ENCODE measurements at regions not wholly inside any gene's neighbourhood (a gene's known extent, or its start where the extent isn't known, plus 50 kb on each side); places are given as distances from the start of the nearest gene placed in this dataset.

GRCh38 chr2:78614726-78615125 lies 410.8 kb upstream of the REG3G start:
- DNase-seq = no peak

GRCh38 chr2:78615956-78616355 lies 409.5 kb upstream of the REG3G start:
- no peak for DNase-seq

GRCh38 chr2:78634425-78634824 lies 391.1 kb upstream of the REG3G start:
- DNase-seq = no peak

- DNase-seq = no peak
These were observed 380.6 kb upstream of the REG3G start for GRCh38 chr2:78644854-78645253.

GRCh38 chr2:78646533-78647364 lies 378.8 kb upstream of the REG3G start:
- no peak for DNase-seq

DNA sequence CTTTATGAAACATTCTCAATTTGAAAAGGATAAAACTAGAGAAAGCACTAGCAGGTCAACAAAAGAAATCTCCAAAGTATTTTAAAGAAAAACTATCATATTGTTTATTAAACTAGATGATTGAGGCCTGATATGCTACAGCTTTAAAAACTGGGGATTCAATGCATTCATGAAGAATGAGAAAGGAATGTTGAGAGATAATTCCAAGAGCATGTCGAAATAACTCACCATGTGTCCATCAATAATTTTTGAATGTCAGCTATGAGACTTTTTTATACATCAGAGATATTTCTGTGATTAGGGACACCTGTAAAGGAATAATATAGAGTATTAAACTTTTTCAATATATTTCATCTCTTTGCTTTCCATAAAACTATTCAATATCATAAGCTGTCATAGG lies 376.9 kb upstream of the REG3G start:
- DNase-seq = no peak

DNA sequence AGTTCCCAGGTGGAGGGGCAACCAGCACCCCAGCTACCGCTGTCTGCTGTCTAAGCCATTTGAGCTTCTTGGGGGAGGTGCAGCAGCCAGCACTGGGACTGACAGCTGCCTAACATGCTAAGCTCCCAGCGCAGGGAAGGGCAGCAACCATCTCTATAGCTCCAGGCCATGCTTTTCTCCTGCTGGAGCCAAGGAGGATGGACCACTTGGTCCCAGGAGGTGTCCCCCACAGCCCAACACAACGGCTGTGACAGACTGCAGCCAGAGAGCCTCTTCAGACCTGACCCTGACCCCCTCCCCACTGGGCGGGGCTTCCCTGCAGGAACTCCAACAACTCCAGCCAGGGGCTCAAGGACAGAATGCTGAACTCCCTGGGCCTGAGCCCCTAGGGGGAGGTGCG lies 370.6 kb upstream of the REG3G start:
- no peak for DNase-seq

GRCh38 chr2:78676921-78677696 lies 348.4 kb upstream of the REG3G start:
- DNase-seq = no peak

DNA sequence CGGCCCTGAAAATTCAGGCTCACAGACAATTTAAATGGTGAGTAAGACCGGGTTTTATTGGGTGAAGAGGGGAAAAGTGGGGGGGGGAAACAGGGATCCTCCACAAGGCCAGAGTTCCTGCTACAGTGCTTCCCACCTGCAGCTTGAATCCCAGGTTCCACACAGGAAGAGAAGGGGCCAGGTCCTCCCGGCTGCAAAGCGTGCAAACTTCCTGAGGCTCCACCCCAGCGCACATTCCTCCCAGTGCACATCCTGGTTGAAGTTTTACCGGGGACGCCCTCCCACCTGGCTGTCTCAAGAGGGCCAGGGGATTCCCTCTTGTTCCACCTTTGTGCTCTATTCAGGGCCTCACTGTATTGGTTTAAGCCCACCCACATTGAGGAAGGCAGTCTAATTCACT lies 347.7 kb upstream of the REG3G start:
- no peak for DNase-seq

- no peak for DNase-seq
These were observed 344.1 kb upstream of the REG3G start for GRCh38 chr2:78681386-78681785.

DNA sequence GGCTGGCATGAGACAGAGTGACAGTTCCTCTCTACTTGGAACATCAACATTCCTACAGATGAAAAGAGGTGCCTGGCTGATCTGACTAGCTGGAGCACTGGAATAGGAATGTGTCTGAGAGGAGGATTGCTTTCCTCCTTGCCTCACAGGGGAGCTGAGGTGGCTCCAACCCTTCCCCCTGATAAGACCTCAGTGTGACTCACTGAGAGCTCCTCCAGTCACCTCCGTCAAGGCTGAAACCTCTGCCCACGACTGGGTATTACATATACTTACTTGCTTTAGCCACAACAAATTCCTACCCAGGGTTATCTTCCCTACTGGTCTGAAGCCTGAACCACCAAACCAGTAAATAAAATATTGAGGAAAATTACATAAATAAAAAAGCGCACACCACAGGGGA lies 342.7 kb upstream of the REG3G start:
- no peak for DNase-seq

- DNase-seq = no peak
These were observed 338.8 kb upstream of the REG3G start for GRCh38 chr2:78686625-78687153.

GRCh38 chr2:78699696-78700095 lies 325.8 kb upstream of the REG3G start:
- no peak for DNase-seq

DNA sequence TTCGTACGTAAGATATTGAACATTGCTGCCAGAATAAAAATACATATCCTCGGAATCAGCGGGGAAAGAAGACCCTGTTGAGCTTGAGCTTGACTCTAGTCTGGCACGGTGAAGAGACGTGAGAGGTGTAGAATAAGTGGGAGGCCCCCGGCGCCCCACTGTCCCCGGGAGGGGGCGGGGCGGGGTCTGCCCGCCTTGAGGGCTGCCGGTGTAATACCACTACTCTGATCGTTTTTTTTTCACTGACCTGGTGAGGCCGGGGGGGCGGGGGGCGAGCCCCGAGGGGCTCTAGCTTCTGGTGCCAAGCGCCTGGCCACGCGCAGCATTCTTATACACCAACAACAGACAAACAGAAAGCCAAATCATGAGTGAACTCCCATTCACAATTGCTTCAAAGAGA lies 324.0 kb upstream of the REG3G start:
- DNase-seq = no peak

- no peak for DNase-seq
These were observed 317.6 kb upstream of the REG3G start for GRCh38 chr2:78707776-78708386.

DNA sequence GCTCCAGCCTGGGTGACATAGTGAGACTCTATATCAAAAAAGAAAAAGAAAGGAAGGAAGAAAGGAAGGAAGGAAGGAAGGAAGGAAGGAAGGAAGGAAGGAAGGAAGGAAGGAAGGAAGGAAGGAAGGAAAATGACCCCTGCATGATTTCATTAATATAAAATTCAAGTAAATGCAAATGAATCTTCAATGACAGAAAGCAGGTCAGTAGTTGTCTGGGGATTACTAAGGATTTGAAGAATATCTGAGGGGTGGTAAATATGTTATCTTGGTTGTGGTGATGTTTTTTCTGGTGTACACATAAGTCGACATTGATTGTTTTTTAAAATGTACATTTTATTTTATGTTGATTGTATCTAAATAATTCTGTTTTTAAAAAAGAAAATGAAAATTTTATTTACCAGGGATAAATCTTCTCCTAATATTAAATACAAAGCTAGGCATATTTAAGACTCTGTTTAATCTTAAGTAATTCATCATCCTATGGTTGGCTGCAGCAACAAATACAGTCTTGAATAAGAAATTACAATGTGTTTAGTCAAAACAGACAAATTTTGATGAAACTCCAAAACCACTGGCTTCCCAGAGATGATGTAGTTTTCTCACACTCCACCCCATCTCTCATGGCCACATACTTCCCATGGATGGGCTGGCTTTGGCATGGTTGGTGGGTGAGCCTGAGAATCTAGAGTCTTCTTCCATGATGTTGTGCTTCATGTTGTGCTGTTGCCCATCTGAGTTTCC lies 314.7 kb upstream of the REG3G start:
- no peak for DNase-seq

GRCh38 chr2:78715293-78715692 lies 310.2 kb upstream of the REG3G start:
- no peak for DNase-seq

DNA sequence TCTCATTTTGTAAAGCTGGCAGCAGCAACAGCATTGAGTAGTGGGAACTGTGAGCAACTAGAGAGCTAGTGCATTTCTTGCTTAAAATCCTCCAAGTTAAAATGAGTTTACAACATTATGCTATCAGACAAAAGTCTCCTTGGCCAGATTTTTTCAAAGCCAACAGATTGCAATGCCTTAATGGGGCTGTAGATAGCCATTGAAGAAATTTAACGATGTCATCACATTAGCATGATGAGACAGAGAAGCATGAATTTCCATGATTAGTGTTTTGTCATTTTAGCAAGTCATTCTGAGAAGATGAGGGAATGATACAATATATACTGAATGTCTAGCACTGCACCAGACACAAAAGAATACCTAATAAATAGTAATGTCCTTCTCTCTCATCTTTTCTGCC lies 307.5 kb upstream of the REG3G start:
- no peak for DNase-seq

DNA sequence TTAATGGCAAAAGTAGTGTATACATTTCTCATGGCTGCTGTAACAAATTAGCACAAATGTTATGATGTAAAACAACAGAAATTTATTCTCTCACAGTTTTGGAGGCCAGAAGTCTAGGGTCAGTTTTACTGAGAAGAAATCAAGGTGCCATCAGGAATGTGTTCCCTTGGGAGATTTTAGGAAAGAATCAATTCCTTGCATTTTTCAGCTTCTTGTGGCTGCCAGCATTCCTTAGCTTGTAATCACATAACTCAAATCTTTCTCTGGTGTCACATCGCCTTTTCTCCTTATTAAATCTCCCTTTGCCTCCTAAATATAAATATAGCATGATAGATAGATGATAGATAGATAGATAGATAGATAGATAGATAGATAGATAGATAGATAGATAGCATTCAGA lies 307.0 kb upstream of the REG3G start:
- no peak for DNase-seq

GRCh38 chr2:78721355-78722033 lies 304.0 kb upstream of the REG3G start:
- no peak for DNase-seq

- DNase-seq = no peak
These were observed 291.3 kb upstream of the REG3G start for GRCh38 chr2:78734221-78734620.

- no peak for DNase-seq
These were observed 286.2 kb upstream of the REG3G start for GRCh38 chr2:78739282-78739681.

Measured in right kidney (tissue), 1 donor.